Aorta (tissue), 5 donors: ENCODE measurements at regions not wholly inside any gene's neighbourhood (a gene's known extent, or its start where the extent isn't known, plus 50 kb on each side); places are given as distances from the start of the nearest gene placed in this dataset.

ENCODE experiments used
- ATAC-seq: fragments of 200-7000 bp; cut with Tn5 transposase; one replicate; pipeline ENCODE4 v1.9.1; 2022; ENCODE audit warnings: moderate library complexity; ENCODE audit not compliant: low FRiP score
- DNase-seq, 2 donors: peaks; one replicate each; pipeline ENCODE4 v3.0.0-alpha.2; 2020
- H3K27ac ChIP-seq, 2 donors: one replicate each; pipeline ENCODE4 v1.5.1; 2013; ENCODE audit warnings: low read length in 2 of 2, mild to moderate bottlenecking in 2 of 2, moderate library complexity in 2 of 2, control low read depth in 1 of 2, inconsistent platforms in 1 of 2, low read depth in 1 of 2
- H3K27me3 ChIP-seq, 2 donors: one replicate each; pipeline ENCODE4 v1.6.1; 2013; ENCODE audit warnings: control low read depth in 1 of 2, low read length in 1 of 2, mild to moderate bottlenecking in 1 of 2, moderate library complexity in 1 of 2; ENCODE audit not compliant: insufficient read depth in 2 of 2, control insufficient read depth in 1 of 2
- H3K36me3 ChIP-seq, 2 donors: one replicate each; pipeline ENCODE4 v1.6.1; 2013; ENCODE audit warnings: control low read depth in 1 of 2, low read length in 1 of 2, mild to moderate bottlenecking in 1 of 2; ENCODE audit not compliant: insufficient read depth in 2 of 2, control insufficient read depth in 1 of 2
- H3K4me1 ChIP-seq, 2 donors: one replicate each; pipeline ENCODE4 v1.6.1; 2013; ENCODE audit warnings: low read length in 2 of 2, control low read depth in 1 of 2, mild to moderate bottlenecking in 1 of 2, moderate library complexity in 1 of 2; ENCODE audit not compliant: insufficient read depth in 2 of 2, control insufficient read depth in 1 of 2
- H3K4me3 ChIP-seq, 2 donors: one replicate each; pipeline ENCODE4 v1.5.1; 2013; ENCODE audit warnings: low read length in 2 of 2, control low read depth in 1 of 2, mild to moderate bottlenecking in 1 of 2
- H3K9me3 ChIP-seq: one replicate; pipeline ENCODE4 v1.6.1; 2013; ENCODE audit warnings: mild to moderate bottlenecking, low read length; ENCODE audit not compliant: control insufficient read depth
- WGBS, 2 donors: extraction: QIAGEN DNeasy Blood & Tissue Kit; methylation state at CpG; one replicate each; pipeline ENCODE4 v1.1.7; 2013; 5-methylcytosine and 5-hydroxymethylcytosine counted together
- intact Hi-C, 2 donors: fragments of 100-400 bp; cut with DNase I; formaldehyde crosslinking; loops; one replicate each; pipeline versions ENCODE4 v1.14.2 to v1.15.0; 2022
- donor health status: healthy with polysubstance abuse.
- donor health status: Bipolar disorder and iron deficiency.
- donor health status: DM: no; HTN: no; CAD: no.
- donor health status: DM: no; HTN: no; CAD: no.
- donor health status: DM: yes; HTN: yes; CAD: no.

GRCh38 chr1:224486801-224487583, 52.4 kb upstream of the WDR26 start:
- Histone ChIP-seq H3K27me3 (no peaks in the 10 kb centered on the region), H3K9me3 (no peaks in the 10 kb centered on the region), H3K4me3 (no peak overlapping the region), H3K27ac (no peak overlapping the region), H3K36me3 (no peaks in the 10 kb centered on the region), H3K4me1 (no peaks in the 10 kb centered on the region)
- intact Hi-C loops, result no loop called here
- ATAC-seq (no peak), DNase-seq (no peak)
- WGBS, 2 donors, result 69 to 77% methylated on average over 6 of the region's 6 CpGs

- Histone ChIP-seq H3K4me3 (no peak overlapping the region), H3K36me3 (no peaks in the 10 kb centered on the region), H3K27ac (no peak overlapping the region), H3K4me1 (no peaks in the 10 kb centered on the region), H3K27me3 (no peaks in the 10 kb centered on the region), H3K9me3 (no peaks in the 10 kb centered on the region)
- ATAC-seq (no peak), DNase-seq (no peak)
- 95 to 97% methylated on average over 2 of the region's 2 CpGs for WGBS, 2 donors
- intact Hi-C loops, result no loop called here
Measured at GRCh38 chr1:224488806-224489499, 54.4 kb upstream of the WDR26 start.

GRCh38 chr1:224489534-224490365, 55.2 kb upstream of the WDR26 start:
- no peak for DNase-seq
- 70 to 73% methylated on average over 5 of the region's 5 CpGs for WGBS, 2 donors
- H3K9me3 ChIP-seq, result no peaks in the 10 kb centered on the region
- no peaks in the 10 kb centered on the region for H3K27me3 ChIP-seq
- H3K4me1 ChIP-seq, result no peaks in the 10 kb centered on the region
- H3K4me3 ChIP-seq, result no peak overlapping the region
- no peak overlapping the region for H3K27ac ChIP-seq
- intact Hi-C loops, result no loop called here
- no peaks in the 10 kb centered on the region for H3K36me3 ChIP-seq
- ATAC-seq, result no peak

DNA sequence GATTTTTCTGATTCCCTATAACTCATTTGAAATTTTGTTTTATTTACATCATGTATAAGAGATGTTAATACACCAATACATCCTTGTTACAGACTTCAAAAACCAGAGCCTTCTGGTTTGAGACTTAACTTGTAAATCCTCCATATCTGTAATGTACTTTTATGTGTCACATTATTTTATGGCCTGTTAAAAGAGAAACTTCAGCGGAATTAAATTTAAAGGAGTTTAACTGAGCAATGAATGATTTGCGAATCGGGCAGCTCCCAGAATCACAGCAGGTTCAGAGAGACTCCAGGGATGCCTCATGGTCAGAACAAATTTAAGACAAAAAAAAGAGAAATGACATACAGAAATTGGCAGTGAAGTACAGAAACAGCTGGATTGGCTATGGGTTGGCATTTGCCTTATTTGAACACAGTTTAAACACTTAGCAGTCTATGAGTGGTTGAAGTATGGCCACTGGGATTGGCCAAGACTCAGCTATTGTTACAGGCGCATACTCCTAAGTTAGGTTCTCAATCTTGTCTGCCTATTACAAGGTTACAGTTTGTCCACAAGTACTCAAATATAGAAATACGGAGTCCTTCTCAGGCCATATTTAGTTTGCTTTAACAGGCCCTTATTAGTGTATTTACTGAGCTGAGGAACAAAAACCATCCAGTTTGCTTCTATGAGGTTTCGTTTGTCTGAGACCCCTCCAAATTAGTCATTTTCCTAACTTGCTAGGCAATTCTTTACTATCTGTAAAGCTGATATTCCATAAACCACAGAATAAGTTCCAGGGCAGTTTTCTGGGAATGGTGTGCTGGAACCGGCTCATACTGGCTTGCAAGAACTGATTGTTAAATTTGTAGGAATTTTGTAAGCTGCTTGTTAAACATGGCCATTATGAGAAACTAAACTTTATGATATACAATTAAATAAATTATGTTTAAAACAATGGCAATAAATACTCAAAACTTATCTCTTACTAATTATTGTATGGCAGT, 56.2 kb upstream of the WDR26 start:
- no peak overlapping the region for H3K4me3 ChIP-seq

GRCh38 chr1:224492015-224492414, 57.4 kb upstream of the WDR26 start:
- Histone ChIP-seq H3K4me3 (no peak overlapping the region), H3K4me1 (no peaks in the 10 kb centered on the region), H3K36me3 (no peaks in the 10 kb centered on the region), H3K27ac (no peak overlapping the region), H3K27me3 (no peaks in the 10 kb centered on the region), H3K9me3 (no peaks in the 10 kb centered on the region)
- 59 to 65% methylated on average over 1 of the region's 1 CpG for WGBS, 2 donors
- intact Hi-C loops, result no loop called here
- no peak for DNase-seq
- no peak for ATAC-seq

More for the DNA sequence above, 56.2 kb upstream of the WDR26 start:
- Histone ChIP-seq H3K9me3 (no peaks in the 10 kb centered on the region), H3K4me1 (no peaks in the 10 kb centered on the region), H3K36me3 (no peaks in the 10 kb centered on the region), H3K27ac (no peak overlapping the region), H3K27me3 (no peaks in the 10 kb centered on the region)
- intact Hi-C loops, result no loop called here
- WGBS, 2 donors, result 92 to 93% methylated on average over 7 of the region's 7 CpGs
- DNase-seq (no peak), ATAC-seq (no peak)

- intact Hi-C loops, result no loop called here
- DNase-seq (no peak), ATAC-seq (no peak)
- H3K4me3 ChIP-seq, result no peak overlapping the region
- H3K27ac ChIP-seq, result no peak overlapping the region
- no peaks in the 10 kb centered on the region for H3K4me1 ChIP-seq
- no peaks in the 10 kb centered on the region for H3K36me3 ChIP-seq
- no peaks in the 10 kb centered on the region for H3K9me3 ChIP-seq
- H3K27me3 ChIP-seq, result no peaks in the 10 kb centered on the region
- WGBS, 2 donors, result 88 to 92% methylated on average over 2 of the region's 2 CpGs
Measured at GRCh38 chr1:224492632-224493031, 58.0 kb upstream of the WDR26 start.

DNA sequence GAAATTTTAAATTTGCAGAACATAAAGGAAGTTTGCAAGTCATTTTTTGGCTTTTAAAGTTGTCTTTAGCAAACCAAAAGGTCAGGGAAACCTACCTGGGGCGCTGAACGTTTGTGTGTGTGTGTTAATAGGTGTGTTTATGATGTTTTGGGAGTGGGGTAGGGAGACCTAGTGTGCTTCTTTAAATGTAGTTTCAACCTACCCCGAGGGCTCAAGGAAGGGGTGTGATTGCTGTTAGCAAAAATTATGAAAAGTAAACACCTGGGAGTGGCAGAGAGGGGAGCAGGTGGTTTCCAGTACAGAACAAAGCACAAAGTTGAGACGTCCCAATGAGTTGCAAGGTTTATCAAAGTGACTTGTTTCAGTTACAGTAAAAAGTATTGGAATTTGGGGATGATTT, 58.7 kb upstream of the WDR26 start:
- Histone ChIP-seq H3K4me3 (no peak overlapping the region), H3K9me3 (no peaks in the 10 kb centered on the region), H3K27ac (no peak overlapping the region), H3K4me1 (no peaks in the 10 kb centered on the region), H3K27me3 (no peaks in the 10 kb centered on the region), H3K36me3 (no peaks in the 10 kb centered on the region)
- intact Hi-C loops, result no loop called here
- DNase-seq (no peak), ATAC-seq (no peak)
- 55 to 56% methylated on average over 4 of the region's 4 CpGs for WGBS, 2 donors

DNA sequence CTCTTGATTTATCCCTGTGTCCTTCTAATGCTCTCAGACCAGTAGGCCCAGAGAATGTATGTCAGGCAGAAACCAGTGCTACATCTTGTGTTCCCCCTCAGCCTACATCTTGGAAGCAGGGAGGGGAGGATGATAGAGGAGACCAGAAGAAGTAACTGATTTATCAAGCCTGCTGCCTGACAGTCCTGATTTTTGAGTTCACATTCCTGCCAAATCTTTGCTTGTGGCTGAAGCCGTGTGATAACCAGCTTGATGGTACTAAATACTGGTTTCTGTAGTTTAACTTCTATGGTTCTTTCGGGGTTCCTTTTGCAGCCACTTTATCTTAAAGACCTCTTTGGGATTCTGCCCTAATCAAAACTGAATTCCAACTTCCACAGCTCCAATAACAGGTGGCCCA, 59.7 kb upstream of the WDR26 start:
- 89 to 96% methylated on average over 2 of the region's 2 CpGs for WGBS, 2 donors
- no peak overlapping the region for H3K4me3 ChIP-seq
- no peaks in the 10 kb centered on the region for H3K27me3 ChIP-seq
- intact Hi-C loops, result no loop called here
- DNase-seq, result no peak
- no peak overlapping the region for H3K27ac ChIP-seq
- ATAC-seq, result no peak
- no peaks in the 10 kb centered on the region for H3K36me3 ChIP-seq
- no peaks in the 10 kb centered on the region for H3K4me1 ChIP-seq
- H3K9me3 ChIP-seq, result no peaks in the 10 kb centered on the region
